Middle frontal gyrus (tissue), 1 donor: ENCODE measurements at regions not wholly inside any gene's neighbourhood (a gene's known extent, or its start where the extent isn't known, plus 50 kb on each side); places are given as distances from the start of the nearest gene placed in this dataset.
"Not testable (repeated sequence)": the region's sequence is repeated elsewhere in the genome, so short reads cannot be mapped to it uniquely, and the experiment has no call there.

Experiments
- DNase-seq: peaks from one replicate; pipeline ENCODE4 v3.0.0-alpha.2; 2015; ENCODE audit warnings: low spot score; ENCODE audit errors: extremely low spot score

- DNase-seq: no peak
Measured at GRCh38 chr19:22545751-22546150, 88.4 kb upstream of the ZNF492 start.

- DNase-seq: no peak
Measured at GRCh38 chr19:22533761-22534160, 100.4 kb upstream of the ZNF492 start.

- peak; percentile 33 for DNase-seq
Measured at GRCh38 chr19:22532388-22533300, 101.5 kb upstream of the ZNF492 start.

- no peak for DNase-seq
Measured at GRCh38 chr19:22530042-22530441, 104.1 kb upstream of the ZNF492 start.

- DNase-seq: no peak
Measured at GRCh38 chr19:22528956-22529355, 105.2 kb upstream of the ZNF492 start.

- DNase-seq: no peak
Measured at GRCh38 chr19:22527554-22527953, 105.4 kb upstream of the ZNF98 start.

- DNase-seq: no peak
Measured at GRCh38 chr19:22526661-22527272, 104.6 kb upstream of the ZNF98 start.

- no peak for DNase-seq
Measured at GRCh38 chr19:22523940-22524339, 101.8 kb upstream of the ZNF98 start.

GRCh38 chr19:22519562-22519961, 97.4 kb upstream of the ZNF98 start:
- DNase-seq: not testable (repeated sequence)

- no peak for DNase-seq
Measured at GRCh38 chr19:22519152-22519551, 97.0 kb upstream of the ZNF98 start.

- DNase-seq: no peak
Measured at GRCh38 chr19:22517496-22518411, 95.6 kb upstream of the ZNF98 start.

- DNase-seq: no peak
Measured at GRCh38 chr19:22515435-22515834, 93.3 kb upstream of the ZNF98 start.

GRCh38 chr19:22503524-22503923, 81.4 kb upstream of the ZNF98 start:
- no peak for DNase-seq

- DNase-seq: no peak
Measured at GRCh38 chr19:22502766-22503165, 80.6 kb upstream of the ZNF98 start.

- not testable (repeated sequence) for DNase-seq
Measured at GRCh38 chr19:22498831-22499430, 76.8 kb upstream of the ZNF98 start.

- DNase-seq: no peak
Measured at GRCh38 chr19:22491746-22492145, 69.6 kb upstream of the ZNF98 start.

GRCh38 chr19:22483514-22483913, 61.4 kb upstream of the ZNF98 start:
- DNase-seq: not testable (repeated sequence)

- no peak for DNase-seq
Measured at GRCh38 chr19:22472180-22472637, 50.1 kb upstream of the ZNF98 start.
